HFF-Myc (cell line): ENCODE measurements at regions not wholly inside any gene's neighbourhood (a gene's known extent, or its start where the extent isn't known, plus 50 kb on each side); places are given as distances from the start of the nearest gene placed in this dataset.

ENCODE experiments used
- DNase-seq: peaks from one replicate; pipeline ENCODE4 v3.0.0-alpha.2; 2011; ENCODE audit warnings: low read depth; ENCODE audit errors: extremely low read depth
- H3K4me3 ChIP-seq: replicated peaks from 2 replicates; pipeline ENCODE4 v1.5.1; 2011; ENCODE audit warnings: low read depth, mild to moderate bottlenecking, control low read depth, low read length
- TF ChIP-seq, protein P1 (sequence below): IDR thresholded peaks from 2 replicates; pipeline ENCODE4 v1.5.1; 2012; ENCODE audit warnings: mild to moderate bottlenecking, low read depth, low read length, control low read depth; ENCODE audit errors: missing control alignments

DNA sequence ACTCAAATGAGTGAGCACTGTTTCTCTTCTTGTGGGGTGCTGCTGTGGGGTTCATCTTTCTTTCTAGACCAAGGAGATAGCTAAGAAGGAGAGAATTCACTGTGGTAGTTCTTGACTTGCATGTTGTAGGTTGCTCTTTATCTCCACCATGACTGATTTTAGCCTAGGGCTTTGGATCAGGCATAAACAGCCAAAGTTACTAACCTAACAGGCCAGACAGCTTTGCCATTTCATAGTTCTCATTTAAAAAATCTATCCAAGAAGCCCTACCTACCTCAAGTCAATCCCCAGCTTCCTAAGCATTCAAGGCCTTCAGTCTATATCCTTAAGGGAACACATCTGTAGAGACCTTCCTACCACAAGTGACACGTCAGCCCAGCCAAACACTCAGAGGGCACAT lies 107.9 kb upstream of the CARMIL1 start:
- no peak for DNase-seq
- H3K4me3 ChIP-seq = no peak overlapping the region
- TF ChIP-seq, protein P1, sequence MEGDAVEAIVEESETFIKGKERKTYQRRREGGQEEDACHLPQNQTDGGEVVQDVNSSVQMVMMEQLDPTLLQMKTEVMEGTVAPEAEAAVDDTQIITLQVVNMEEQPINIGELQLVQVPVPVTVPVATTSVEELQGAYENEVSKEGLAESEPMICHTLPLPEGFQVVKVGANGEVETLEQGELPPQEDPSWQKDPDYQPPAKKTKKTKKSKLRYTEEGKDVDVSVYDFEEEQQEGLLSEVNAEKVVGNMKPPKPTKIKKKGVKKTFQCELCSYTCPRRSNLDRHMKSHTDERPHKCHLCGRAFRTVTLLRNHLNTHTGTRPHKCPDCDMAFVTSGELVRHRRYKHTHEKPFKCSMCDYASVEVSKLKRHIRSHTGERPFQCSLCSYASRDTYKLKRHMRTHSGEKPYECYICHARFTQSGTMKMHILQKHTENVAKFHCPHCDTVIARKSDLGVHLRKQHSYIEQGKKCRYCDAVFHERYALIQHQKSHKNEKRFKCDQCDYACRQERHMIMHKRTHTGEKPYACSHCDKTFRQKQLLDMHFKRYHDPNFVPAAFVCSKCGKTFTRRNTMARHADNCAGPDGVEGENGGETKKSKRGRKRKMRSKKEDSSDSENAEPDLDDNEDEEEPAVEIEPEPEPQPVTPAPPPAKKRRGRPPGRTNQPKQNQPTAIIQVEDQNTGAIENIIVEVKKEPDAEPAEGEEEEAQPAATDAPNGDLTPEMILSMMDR = no peak

DNA sequence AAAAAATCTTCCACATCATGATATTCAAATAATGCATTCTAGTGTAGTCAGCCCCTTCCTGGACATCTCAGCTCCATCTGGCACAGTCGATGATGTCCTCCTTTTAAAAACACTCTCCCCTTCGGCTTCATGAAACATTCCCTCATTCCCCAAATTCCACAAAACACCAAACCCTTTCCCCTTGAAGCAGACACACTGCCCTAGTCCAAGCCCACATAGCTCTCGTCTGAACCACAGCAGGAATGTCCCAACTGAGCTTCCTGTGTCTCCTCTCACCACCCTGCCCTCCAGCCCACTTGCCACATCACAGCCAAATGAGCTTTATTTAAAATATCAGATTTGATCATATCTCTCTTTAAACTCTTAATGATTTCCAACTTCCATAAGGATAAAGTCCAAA lies 106.4 kb upstream of the CARMIL1 start:
- DNase-seq = peak; percentile 79
- H3K4me3 ChIP-seq = no peak overlapping the region
- TF ChIP-seq, protein P1 = no peak

DNA sequence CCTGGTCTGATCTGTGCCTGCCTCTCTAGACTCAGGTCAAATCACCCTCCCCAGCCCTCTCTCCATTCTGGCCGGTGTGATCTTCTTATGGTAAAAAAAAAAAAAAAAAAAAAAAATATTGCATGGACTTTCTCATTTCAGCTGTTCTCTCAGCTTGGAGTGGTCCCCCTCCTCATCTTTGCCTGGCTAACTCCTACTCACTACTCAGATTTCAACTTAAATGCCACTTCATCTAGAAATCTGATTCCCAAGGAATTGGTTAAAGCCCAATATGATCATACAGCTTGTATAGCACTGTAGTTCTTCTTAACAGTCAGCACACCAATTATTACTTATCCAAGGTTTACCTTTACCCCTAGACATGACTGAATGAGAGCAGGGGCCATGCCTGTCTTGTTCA lies 105.9 kb upstream of the CARMIL1 start:
- TF ChIP-seq, protein P1 = no peak
- no peak overlapping the region for H3K4me3 ChIP-seq
- no peak for DNase-seq

DNA sequence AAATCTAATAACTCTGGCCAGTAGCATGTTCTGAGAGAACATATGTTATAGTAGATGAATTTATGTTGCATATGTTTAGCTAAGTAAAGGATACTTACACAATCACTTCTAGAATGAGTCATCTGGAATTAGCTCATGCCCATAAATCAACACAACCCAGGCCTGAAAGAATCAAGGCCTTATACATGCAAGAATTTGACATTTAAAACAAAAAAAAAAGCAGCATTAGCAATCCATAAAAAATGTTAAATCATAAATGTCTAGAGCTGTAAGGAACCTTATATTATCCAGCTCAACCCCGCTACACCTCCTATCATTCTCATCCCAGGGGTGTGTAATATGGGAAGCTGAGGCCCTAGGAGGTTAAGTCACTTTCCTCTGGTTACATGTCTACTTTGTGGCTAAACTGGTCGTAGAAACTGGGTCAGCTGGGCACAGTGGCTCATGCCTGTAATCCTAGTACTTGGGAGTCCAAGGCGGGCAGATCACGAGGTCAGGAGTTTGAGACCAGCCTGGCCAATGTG lies 105.2 kb upstream of the CARMIL1 start:
- TF ChIP-seq, protein P1 = no peak
- peak; percentile 87 for DNase-seq
- H3K4me3 ChIP-seq = no peak overlapping the region

DNA sequence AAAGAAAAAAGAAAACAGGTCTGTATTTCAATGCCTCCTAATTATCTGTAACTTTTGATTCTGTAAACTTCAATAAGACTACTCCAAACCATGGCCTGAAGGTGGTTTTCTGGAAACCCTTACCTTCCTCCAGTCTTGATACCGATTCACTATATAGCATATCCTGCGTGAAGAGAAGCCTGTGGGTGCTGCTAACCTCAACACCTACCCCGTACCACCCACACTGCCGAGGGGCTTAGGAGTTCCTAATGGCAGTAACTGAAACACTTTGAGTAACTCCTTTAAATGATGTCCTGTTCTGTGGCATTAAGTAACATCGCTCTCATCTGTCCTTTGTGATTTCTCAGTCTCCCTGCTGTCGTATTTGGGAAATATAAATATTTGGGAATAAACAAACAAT lies 104.5 kb upstream of the CARMIL1 start:
- no peak for DNase-seq
- TF ChIP-seq, protein P1 = no peak
- no peak overlapping the region for H3K4me3 ChIP-seq

DNA sequence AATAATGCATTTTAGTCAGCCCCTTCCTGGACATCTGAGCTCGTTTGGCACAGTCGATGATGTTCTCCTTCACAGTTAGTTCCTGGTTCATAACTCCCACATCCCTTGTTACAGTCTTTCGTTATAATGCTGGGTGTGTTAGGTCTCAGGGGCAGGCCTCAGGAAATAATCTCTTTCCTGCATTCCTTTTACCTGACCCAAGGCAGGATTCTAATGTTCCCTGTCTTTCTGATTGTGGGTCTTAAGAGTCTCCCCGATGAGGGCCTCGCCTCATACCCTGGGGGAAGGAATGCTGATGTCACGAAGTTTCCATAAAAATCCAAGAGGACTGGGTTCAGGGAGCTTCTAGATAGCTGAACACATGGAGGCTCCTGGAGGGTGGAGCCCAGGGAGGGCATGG lies 104.0 kb upstream of the CARMIL1 start:
- no peak for DNase-seq
- TF ChIP-seq, protein P1 = no peak

DNA sequence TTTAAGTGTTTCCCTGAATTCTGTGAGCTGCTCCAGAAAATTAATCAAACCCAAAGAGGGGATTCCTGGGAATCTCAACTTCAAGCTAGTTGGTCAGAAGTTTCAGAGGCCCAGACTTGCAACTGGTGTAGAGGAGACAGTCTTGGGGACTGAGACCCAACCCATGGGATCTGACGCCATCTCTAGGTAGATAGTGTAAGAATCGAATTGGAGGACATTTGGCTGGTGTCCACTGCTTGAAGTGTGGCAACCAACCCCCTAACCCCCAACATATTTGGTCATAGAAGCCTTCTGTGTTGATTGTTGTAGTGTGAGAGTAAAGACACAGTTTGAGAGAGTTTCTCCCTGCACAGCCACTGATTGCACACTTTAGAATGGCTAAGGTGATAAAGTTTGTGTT lies 103.5 kb upstream of the CARMIL1 start:
- H3K4me3 ChIP-seq = no peak overlapping the region
- DNase-seq = no peak
- TF ChIP-seq, protein P1 = no peak

More for the DNA sequence above, 104.0 kb upstream of the CARMIL1 start:
- no peak overlapping the region for H3K4me3 ChIP-seq
